GM21528 (cell line): ENCODE measurements at regions not wholly inside any gene's neighbourhood (a gene's known extent, or its start where the extent isn't known, plus 50 kb on each side); places are given as distances from the start of the nearest gene placed in this dataset.
"Not testable (repeated sequence)": the region's sequence is repeated elsewhere in the genome, so short reads cannot be mapped to it uniquely, and the experiment has no call there.

Experiments
- ATAC-seq: cut with Tn5 transposase; IDR thresholded peaks from one replicate; pipeline ENCODE4 v1.9.1; 2021; ENCODE audit warnings: mild to moderate bottlenecking, moderate library complexity; ENCODE audit not compliant: unreplicated experiment, low FRiP score

DNA sequence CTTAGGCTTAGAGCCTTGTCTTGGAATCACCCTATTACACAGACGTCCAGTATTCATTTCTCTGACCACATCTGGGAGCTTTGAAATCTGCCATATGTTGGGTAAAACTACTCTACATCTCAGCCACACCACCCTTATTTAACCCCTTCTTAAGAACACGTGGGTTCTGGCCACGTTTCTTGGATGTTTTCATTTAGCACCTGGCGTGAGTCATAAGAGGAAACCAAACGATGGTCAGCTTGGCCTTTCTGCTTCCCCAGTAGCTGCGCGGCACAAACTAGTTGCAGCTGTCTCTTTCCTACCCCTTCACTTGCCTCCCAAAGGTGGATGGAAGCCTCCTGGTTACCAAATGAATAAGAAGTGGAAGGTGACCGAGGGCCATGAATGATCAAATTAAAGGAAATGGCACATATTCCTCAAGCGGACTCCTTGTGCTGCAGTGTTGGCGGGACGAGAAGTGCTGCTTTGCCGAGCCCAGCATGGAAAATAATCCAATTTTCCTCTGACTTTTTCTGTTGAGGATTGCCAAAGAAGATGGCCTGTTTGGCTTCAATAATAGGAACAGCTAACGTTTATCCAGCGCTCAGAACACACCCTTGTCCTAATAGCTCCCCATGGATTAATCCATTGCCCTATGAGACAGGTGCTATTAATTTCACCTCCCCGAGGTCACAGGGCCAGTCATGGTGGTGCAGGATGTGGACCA lies 154.1 kb downstream of the ZNF664 start:
- ATAC-seq, result no peak

DNA sequence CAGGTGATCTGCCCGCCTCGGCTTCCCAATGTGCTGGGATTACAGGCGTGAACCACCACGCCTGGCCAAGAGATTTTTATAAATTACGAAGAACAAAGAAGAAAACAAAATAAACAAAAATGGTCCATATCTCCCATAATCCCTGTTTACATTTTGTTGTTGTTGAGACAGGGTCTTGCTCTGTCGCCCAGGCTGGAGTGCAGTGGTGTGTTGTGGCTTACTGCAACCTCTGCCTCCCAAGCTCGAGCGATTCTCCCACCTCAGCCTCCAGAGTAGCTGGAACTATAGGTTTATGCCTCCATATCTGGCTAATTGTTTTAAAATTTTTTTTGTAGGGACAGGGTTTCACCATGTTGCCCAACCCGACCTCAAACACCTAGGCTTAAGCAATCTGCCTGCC lies 156.1 kb downstream of the ZNF664 start:
- ATAC-seq, result no peak

DNA sequence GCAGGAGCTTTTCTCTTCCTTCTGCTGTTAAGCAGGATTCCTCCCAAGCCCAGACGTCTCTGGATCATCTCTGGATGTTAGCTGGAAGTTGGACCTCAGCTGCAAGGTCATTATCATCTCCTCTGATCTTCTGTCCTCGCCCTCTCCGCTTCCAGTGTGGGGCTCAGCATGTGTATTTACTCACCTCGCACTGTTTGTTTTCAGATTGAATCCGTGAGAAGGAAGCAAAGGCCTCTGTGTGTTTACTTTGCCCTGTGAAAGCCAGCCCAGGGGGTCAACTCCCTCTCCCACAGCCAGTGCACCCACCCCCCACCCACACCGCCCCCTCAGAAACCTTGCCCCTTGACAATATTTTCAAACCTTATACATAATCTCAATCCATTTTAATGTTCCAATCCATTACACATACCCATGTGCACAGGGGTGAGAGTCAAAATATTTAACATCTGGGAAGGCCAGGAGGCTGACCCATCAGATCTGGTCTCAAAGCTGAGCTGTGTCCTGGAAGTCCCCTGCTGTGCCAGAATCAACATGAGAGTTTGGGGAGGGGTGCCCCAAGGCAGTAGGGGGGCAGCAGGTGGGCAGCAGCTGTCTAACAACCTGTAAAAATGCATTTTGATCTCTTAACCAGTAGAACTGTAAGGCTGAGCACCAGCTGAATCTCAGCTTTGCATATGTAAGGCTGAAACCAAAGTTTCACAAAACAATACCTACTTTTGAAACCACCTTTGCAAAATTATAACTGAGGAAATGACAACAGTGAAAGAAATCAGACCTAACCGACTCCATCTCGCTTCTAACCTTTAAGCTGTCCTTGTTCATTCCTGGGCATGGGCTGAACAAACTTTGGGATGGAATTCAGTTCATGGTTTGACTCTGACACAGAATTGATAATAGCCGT lies 157.9 kb downstream of the ZNF664 start:
- ATAC-seq, result peak; percentile 78

DNA sequence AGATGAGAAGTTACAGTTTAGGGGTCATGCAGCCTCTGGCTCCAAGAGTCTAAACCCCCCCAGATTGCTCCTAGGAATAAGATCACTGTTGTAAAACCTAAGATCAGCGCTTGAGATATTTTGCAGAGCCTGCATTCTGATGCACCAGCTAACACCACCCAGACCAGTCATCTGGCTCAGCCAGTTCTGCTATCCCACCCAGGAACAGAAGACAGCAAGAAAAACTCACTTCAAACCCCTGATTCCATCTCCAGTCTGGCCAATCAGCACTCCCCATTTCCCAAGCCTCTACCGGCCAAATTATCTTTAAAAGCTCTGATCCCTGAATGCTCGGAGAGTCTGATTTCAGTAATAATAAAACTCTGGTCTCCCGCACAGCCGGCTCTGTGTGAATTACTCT lies 158.6 kb downstream of the ZNF664 start:
- ATAC-seq, result no peak

DNA sequence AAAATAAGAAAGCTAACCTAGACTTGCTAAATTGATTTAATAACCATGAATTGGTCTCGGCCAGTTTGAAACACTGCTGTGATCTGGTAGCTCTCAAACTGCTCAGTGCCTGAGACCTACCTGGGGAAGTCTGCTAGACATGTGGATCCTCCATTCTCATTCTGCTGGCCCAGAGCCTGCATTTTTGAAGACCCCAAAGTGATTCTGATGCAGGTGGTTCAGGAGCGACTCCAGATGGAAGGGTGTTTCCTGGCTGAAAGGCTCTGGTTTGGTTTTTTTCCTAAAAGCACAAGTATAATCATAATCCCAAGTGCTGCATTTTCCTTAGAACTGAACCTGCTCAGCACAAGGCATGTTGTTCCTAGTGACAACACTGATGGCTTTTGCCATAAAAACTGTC lies 159.5 kb downstream of the ZNF664 start:
- ATAC-seq, result no peak

DNA sequence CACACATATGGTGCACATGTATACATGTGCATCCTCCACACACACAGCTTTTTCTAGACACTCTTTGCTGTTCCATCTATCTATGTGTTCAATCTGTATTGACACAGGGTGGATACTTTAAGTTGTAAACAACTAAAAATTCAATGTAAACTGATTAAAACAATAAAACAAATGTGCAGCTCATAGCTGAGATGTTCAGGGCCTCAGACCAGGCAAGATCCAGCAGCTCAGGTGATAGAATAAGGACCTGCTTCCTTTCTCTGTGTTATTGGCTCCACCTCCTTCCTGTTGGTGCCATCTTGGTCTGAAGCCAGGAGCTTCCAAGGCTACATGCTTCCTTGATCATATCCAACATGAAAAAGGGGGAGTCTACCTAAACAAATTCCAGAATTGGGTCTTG lies 158.1 kb upstream of the RFLNA start:
- ATAC-seq, result no peak

DNA sequence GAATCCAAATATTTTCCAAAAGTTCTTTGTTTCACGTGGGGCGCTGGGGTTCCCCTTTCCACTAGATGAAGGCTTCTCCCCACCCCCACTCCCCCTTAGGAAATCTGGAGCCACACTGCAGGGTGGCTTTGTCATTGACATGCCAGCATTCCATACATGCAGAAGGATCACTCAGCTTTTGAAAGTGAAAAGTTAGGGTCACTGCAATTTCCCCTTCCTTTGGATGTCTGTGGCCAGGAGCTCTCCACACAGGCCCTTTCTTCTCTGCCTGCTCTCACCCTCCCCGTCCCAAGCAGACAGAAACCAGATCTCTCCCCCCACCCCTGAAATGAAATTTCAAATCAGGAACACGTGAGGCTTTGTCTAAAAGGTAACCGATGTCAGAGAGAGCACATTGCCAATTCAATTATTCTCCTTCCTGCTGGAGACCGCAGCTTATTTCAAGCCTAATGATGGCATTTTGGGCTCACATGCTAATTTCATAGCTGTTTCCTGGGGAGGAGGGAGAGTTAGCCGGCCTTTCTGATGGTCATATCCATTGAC lies 153.9 kb upstream of the RFLNA start:
- no peak for ATAC-seq

DNA sequence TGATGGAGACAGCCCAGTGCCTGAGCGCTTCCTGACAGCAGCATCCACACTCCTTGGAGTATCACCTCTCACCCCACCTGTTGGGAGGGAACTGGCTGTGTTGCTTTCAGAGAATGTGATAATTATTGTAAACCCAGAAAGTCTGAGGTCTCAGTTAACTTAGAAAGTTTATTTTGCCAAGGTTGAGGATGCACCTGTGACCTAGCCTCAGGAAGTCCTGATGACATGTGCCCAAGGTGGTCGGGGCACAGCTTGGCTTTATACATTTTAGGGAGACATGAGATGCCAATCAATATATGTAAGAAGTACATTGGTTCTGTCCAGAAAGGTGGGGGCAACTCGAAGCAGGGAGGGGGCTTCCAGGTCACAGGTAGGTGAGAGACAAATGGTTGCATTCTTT lies 153.3 kb upstream of the RFLNA start:
- ATAC-seq, result not testable (repeated sequence)

DNA sequence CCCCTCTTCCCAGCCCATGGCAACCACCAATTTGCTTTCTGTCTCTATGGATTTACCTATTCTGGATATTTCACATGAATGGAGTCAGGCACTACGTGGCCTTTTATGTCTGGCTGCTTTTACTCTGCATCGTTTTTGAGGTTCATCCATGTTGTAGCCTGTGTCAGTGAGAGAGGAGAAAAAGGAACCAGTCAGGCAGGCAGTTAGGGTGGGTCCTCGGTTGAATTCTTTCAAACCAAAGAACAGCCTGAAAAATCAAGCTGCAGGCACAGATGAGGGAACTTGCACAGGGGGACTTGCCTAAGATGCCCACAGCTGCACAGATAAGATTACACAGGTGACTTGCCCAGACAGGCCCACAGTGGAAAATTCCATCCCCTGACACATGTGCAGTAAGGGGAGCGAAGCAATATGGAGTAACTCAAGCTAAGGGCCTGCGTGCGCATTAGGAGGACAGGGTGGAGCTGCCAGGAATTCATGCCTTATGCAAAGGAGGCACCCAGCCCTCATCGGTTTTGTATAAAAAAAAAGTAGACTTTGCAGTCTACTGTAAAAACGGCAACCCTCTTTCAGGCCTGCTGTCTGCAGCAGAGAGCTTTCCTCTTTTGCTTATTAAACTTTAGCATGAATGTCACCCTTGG lies 152.4 kb upstream of the RFLNA start:
- ATAC-seq, result no peak

DNA sequence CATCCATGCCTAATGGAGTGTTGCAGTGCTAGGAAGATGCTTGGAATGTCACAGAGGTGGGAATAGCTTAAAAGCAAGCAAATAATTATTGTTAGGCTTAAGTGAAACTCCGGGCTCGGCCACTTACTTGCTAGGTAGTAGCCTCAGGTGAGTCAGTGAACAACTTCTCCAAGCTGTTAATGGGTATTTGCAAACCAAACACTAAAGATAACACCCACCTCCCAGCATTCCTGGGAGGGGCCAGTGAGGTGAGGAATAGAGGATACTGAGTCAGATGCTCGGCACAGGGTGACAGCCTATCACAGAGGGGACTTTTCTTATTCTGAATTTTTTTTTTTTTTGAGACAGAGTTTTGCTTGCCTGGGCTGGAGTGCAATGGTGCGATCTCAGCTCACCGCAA lies 151.2 kb upstream of the RFLNA start:
- no peak for ATAC-seq

DNA sequence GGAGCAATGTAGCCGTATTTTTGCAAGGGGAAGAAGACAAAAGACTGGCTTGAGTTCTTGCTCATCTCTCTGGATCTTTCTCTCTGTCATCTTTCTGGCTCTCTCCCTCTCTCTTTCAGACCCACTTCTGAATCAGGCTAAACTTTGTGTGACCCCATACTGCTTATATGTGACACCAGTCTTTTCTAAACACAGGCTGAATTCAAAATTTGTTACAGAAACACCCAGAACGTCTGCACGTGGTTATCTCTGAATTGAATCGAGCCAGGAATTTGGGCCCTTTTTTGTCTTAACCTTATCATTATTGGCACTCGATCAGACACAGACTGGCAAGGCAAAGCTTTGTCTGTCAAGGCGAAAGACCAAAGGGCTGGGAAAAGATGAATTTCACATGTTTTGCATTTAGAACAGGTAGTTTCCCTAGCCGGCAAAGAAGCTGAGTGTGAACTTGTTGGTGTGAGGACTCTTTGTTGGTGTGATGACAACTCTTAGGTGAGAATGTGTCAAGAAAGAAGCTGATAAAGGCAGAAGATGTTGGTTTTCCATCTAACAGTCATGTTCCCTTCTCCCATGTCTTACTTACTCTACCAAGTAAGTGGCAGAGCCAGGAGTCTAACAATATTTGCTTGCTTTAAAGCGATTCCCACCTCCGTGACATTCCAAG lies 150.2 kb upstream of the RFLNA start:
- no peak for ATAC-seq

DNA sequence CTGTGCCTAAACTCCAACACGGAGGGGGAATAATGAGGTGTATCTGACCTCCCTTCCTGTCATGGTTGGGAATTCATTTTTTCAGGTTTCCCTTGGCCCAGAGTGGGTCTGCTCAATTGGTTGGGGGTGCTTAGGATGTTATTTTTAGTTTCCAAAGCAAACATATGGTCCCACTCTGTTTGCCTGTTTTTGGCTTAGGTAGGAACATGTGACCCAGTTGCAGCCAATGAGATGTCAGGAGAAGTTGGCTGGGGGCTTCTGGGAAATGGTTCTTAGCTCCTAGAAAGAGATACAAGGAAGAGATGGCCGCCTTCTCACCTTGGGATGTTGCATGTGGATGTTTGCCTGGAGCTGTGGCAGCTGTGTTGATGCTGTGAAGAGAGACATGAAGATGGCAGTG lies 147.9 kb upstream of the RFLNA start:
- no peak for ATAC-seq

DNA sequence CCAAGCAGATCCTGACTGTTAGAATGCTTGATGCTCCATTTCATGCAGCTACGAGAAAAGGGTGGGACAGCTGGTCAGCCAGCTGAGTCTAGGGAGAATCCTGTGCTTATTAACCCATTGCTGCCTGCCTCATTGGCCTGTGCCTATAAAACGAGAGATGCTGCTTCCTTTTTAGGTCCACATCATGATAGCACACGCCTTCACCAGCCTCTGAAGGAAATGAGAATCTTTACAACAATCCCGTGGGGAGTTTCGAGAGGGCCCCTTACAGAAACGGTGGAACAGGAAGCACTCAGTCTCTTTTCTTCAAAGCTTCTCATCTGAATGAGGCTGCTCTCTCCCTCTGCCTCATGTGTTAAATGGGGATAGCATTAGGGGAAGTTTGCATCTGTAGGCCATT lies 147.3 kb upstream of the RFLNA start:
- ATAC-seq, result no peak

DNA sequence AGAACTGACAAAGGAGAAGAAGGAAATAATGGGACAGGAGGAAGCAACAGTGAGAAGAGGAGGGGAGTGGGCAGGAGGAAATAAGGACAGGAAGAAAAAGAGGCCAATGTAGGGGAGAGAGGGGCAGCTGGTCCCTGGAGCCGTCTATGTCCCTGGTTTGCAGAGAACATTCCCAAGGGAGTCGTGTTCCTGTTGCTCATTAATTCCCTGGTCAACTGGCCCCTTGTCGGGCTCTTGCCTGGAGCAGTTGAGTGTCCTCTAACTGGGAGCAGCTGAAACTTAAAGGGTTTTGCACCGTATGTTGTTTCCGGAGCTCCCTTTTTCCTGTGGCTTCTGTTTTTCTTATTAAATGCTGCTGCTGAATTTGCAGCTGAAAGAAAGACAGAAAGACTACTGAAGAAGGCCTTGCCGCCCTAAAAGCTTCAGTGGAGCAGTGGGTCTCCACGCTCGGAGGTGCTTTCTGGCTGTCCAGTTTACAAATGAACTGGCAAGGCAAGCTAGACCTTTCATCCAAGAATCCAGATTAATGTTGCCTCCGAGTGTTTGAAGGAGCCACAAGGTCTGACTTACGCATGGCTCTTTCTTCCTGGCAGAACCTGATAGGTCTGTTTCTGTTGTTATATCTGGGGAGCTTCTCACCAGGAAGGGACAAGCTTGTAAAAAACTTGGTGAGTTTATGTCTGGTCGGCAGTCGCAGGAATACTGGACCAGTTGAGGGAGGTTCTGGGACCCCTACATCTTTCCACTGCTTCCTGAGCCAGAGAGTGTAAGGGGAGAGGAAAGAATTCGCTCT lies 146.2 kb upstream of the RFLNA start:
- no peak for ATAC-seq

DNA sequence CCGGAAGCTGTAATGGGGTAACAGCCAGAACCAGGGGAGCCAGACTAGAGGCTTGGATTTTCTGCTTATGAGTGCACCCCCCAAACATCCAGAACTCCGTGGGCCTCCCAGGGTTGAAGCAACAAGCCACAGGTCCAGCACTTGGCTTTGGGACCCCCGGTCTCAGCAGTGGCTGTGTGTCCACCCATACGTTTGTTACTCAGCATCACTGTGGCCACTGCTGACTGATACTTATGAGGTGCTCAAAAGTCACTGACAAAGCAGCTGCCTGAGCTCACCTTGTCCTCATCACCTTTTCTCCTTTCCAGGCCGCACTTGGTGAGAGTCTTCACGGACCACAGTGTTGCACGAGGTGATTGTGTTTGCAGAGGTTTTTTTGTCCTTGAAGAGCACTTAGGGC lies 145.6 kb upstream of the RFLNA start:
- ATAC-seq, result no peak

DNA sequence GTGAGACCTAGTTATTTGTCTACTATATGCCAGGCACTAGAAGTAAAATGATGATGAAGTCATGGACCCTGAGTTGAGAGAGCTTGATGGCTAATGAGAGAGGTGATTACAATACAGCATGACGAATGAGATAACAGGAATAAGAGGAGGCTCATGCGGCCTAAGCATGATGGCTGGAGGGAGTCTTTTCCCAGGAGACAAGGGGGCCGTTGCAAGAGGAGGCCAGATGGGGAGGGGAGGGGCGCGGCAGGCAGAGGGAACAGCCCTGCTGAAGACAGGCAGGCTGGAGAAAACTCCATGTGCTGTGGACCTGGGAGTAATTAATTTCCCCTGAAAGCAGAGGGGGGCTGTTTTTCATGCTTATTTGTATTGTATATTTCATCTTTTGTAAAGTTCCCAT lies 144.7 kb upstream of the RFLNA start:
- no peak for ATAC-seq

DNA sequence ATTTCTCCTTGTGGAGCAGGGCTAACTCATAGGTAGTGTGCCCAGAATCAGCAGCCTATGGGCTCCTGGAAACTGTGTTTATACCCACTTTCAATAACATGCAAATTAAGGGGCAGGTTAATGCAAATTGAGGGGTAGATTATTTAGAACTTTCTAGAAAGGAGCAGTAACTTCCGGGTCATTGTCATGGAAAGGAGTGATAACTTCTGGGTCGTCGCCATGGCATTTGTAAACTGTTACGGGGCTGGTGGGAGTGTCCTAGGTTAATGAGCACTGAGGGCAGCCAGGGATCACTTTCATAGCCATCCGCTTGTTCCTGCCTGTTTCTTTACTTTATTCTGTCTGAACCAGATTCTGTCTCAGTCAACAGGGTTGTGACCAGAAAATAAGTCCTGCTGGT lies 143.3 kb upstream of the RFLNA start:
- ATAC-seq, result no peak

DNA sequence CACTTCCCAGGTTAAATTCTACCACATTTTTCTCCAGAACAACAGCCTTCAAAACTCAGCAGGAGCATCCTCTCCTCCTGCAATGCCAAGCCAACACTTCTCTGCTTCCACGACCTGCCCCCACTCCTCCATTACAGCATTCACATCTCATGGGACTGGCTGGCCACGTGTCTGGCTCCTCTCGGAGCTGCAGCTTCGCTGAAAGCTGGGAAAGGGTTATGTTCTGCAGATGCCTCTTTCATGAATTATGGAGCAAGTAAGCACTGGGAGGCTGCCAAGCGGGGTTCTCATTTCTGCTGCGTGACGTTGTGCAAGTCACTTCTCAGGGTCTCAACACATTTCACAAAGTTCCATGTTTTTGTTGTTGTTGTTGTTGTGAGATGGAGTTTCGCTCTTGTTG lies 142.2 kb upstream of the RFLNA start:
- no peak for ATAC-seq

DNA sequence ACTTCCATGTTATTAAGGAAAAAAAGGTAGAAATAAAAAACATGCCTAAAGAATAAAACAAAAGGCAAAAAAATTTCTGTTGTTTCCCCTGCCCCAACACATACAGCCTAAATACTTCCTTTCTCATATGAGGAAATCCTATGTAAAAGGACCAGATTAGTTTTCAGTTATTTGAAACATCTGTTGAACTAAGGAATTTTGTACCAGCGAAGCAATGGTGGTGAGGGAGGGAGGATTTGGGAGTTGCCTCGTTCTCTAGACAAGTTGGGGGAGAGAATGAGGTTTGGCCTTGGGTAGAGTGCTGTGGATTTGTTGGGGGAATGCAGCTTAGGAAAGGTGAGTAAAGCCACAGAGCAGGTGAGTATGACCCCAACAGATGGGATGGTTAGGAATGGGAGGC lies 141.5 kb upstream of the RFLNA start:
- no peak for ATAC-seq

DNA sequence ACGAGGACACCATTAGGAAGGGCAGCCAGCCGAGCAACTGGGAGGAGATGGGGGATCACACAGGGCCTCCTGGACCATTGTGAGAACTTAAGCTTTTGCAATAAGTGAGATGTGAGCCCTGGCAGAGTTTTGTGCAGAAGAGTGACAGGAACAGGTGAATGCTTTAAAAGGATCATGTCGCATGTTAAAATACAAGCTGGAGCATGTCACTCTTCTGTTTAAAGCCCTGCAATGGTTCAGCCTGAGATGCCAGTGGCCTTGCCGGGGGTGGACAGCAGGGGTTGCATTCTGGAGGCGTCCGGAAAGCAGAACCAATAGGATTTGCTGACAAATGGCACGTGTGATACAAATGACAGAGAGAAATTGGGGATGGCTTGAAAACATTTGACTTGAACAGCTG lies 137.5 kb upstream of the RFLNA start:
- no peak for ATAC-seq
